ENCODE measurements at regions not wholly inside any gene's neighbourhood (a gene's known extent, or its start where the extent isn't known, plus 50 kb on each side); places are given as distances from the start of the nearest gene placed in this dataset.

- TF ChIP-seq PBX3 (IDR thresholded peaks at IDR 0.05): no peak
- TF ChIP-seq CBX2 (IDR thresholded peaks at IDR 0.05; ENCODE audit: borderline replicate concordance, low read depth): no peak
- TF ChIP-seq HOXA7 (CRISPR knock-in tag; IDR thresholded peaks at IDR 0.05): no peak
- no peak for TF ChIP-seq SREBF2 (IDR thresholded peaks at IDR 0.05)
- TF ChIP-seq HOXB13 (CRISPR knock-in tag; IDR thresholded peaks at IDR 0.05; ENCODE audit: low read depth): no peak
- TF ChIP-seq HOXB5 (CRISPR knock-in tag; IDR thresholded peaks at IDR 0.05): no peak
- TF ChIP-seq POLR2A (IDR thresholded peaks at IDR 0.05; ENCODE audit: low read length): no peak
- TF ChIP-seq CEBPB (IDR thresholded peaks at IDR 0.05): no peak
Measured at GRCh38 chr20:24064092-24064491, 75.5 kb upstream of the GGTLC1 start (continued).

GRCh38 chr20:24063100-24063499 is 74.5 kb upstream of the GGTLC1 start:
- CTCF ChIA-PET: interaction anchor here (0.8 to 1.5 kb wide), 4 partner anchors 11 to 42 kb away, joined by 3 to 4 read pairs (median 4); no protein-coding TSS in a partner anchor
- Histone ChIP-seq H3K4me1 (no peaks in the 10 kb centered on the region), H3K4me2 (no peak overlapping the region), H3K4me3 (no peak overlapping the region), H3K27ac (no peak overlapping the region), H3K9me3 (no peaks in the 10 kb centered on the region)
- no peak for FAIRE-seq
- POLR2A ChIA-PET: no interaction called here
- DNase-seq (ENCODE audit: low read depth in 1 of 2, low spot score in 1 of 2): no peak
- no peak for ATAC-seq
- WGBS (ENCODE audit: missing lambda C conversion rate): 44% methylated on average over 5 of the region's 5 CpGs
- TF ChIP-seq JUN (IDR thresholded peaks at IDR 0.05) (no peak), ZSCAN20 (CRISPR knock-in tag; IDR thresholded peaks at IDR 0.05) (no peak), EP300 (IDR thresholded peaks at IDR 0.05) (no peak), ELK1 (IDR thresholded peaks at IDR 0.05; ENCODE audit: low read depth, low read length) (no peak), POLR2AphosphoS2 (conservative IDR thresholded peaks at IDR 0.05; ENCODE audit: low read length) (no peak), SMC3 (IDR thresholded peaks at IDR 0.05) (no peak), MYC (IDR thresholded peaks at IDR 0.05; ENCODE audit: borderline replicate concordance, low read length) (no peak), CBX8 (IDR thresholded peaks at IDR 0.05) (no peak), HMGXB4 (CRISPR knock-in tag; IDR thresholded peaks at IDR 0.05; ENCODE audit: borderline replicate concordance) (no peak), EHMT2 (IDR thresholded peaks at IDR 0.05; ENCODE audit: low read depth) (no peak), ZNF302 (CRISPR knock-in tag; IDR thresholded peaks at IDR 0.05) (no peak), CHD2 (IDR thresholded peaks at IDR 0.05; ENCODE audit: low read length, partially characterized antibody) (no peak), MAZ (IDR thresholded peaks at IDR 0.05; ENCODE audit: borderline replicate concordance, low read depth, low read length) (no peak), ZFP36 (IDR thresholded peaks at IDR 0.05; ENCODE audit: borderline replicate concordance, partially characterized antibody) (no peak), RARB (CRISPR knock-in tag; IDR thresholded peaks at IDR 0.05) (no peak), ATOH8 (CRISPR knock-in tag; IDR thresholded peaks at IDR 0.05; ENCODE audit: low read depth) (no peak), USF2 (IDR thresholded peaks at IDR 0.05) (no peak)

All from A549 (cell line).